ENCODE measurements at regions not wholly inside any gene's neighbourhood (a gene's known extent, or its start where the extent isn't known, plus 50 kb on each side); places are given as distances from the start of the nearest gene placed in this dataset.
"Not testable (repeated sequence)": the region's sequence is repeated elsewhere in the genome, so short reads cannot be mapped to it uniquely, and the experiment has no call there.

GRCh38 chr21:27921421-27921820, 954.5 kb upstream of the ADAMTS5 start:
- not testable (repeated sequence) for DNase-seq

GRCh38 chr21:27917966-27918365, 951.1 kb upstream of the ADAMTS5 start:
- not testable (repeated sequence) for DNase-seq

- DNase-seq, result not testable (repeated sequence)
Measured at GRCh38 chr21:27916326-27916725, 949.4 kb upstream of the ADAMTS5 start.

- not testable (repeated sequence) for DNase-seq
Measured at GRCh38 chr21:27912133-27912532, 945.2 kb upstream of the ADAMTS5 start.

- DNase-seq, result not testable (repeated sequence)
Measured at GRCh38 chr21:27909487-27909886, 942.6 kb upstream of the ADAMTS5 start.

GRCh38 chr21:27908816-27909215, 941.9 kb upstream of the ADAMTS5 start:
- not testable (repeated sequence) for DNase-seq

- DNase-seq, result not testable (repeated sequence)
Measured at GRCh38 chr21:27902904-27903303, 936.0 kb upstream of the ADAMTS5 start.

GRCh38 chr21:27893619-27894018, 926.7 kb upstream of the ADAMTS5 start:
- DNase-seq, result not testable (repeated sequence)

- DNase-seq, result not testable (repeated sequence)
Measured at GRCh38 chr21:27891495-27891894, 924.6 kb upstream of the ADAMTS5 start.

- not testable (repeated sequence) for DNase-seq
Measured at GRCh38 chr21:27887808-27888455, 921.0 kb upstream of the ADAMTS5 start.

- no peak for DNase-seq
Measured at GRCh38 chr21:27885296-27885711, 918.4 kb upstream of the ADAMTS5 start.

- DNase-seq, result not testable (repeated sequence)
Measured at GRCh38 chr21:27881331-27881730, 914.4 kb upstream of the ADAMTS5 start.

- DNase-seq, result not testable (repeated sequence)
Measured at GRCh38 chr21:27872411-27872810, 905.5 kb upstream of the ADAMTS5 start.

GRCh38 chr21:27870755-27871154, 903.9 kb upstream of the ADAMTS5 start:
- DNase-seq, result not testable (repeated sequence)

- not testable (repeated sequence) for DNase-seq
Measured at GRCh38 chr21:27860314-27860955, 893.5 kb upstream of the ADAMTS5 start.

- not testable (repeated sequence) for DNase-seq
Measured at GRCh38 chr21:27858053-27858825, 891.4 kb upstream of the ADAMTS5 start.

GRCh38 chr21:27856988-27857387, 890.1 kb upstream of the ADAMTS5 start:
- DNase-seq, result not testable (repeated sequence)

GRCh38 chr21:27841084-27841672, 874.3 kb upstream of the ADAMTS5 start:
- DNase-seq, result no peak

GRCh38 chr21:27840262-27840661, 873.4 kb upstream of the ADAMTS5 start:
- no peak for DNase-seq

GRCh38 chr21:27839512-27840115, 872.7 kb upstream of the ADAMTS5 start:
- DNase-seq, result no peak

GRCh38 chr21:27838573-27838972, 871.7 kb upstream of the ADAMTS5 start:
- no peak for DNase-seq

GRCh38 chr21:27837936-27838335, 871.0 kb upstream of the ADAMTS5 start:
- no peak for DNase-seq

- no peak for DNase-seq
Measured at GRCh38 chr21:27833298-27833697, 866.4 kb upstream of the ADAMTS5 start.
